Adipose tissue (tissue), 3 donors: ENCODE measurements at regions not wholly inside any gene's neighbourhood (a gene's known extent, or its start where the extent isn't known, plus 50 kb on each side); places are given as distances from the start of the nearest gene placed in this dataset.
"Not testable (repeated sequence)": the region's sequence is repeated elsewhere in the genome, so short reads cannot be mapped to it uniquely, and the experiment has no call there.

ENCODE experiments used
- H3K27ac ChIP-seq: one replicate; pipeline ENCODE4 v1.5.1; 2013; ENCODE audit warnings: low read depth, low read length
- WGBS, 3 donors: extraction: QIAGEN DNeasy Blood & Tissue Kit; methylation state at CpG; one replicate each; pipeline ENCODE4 v1.1.7; 2013; 5-methylcytosine and 5-hydroxymethylcytosine counted together
- donor health status: healthy with polysubstance abuse.
- donor health status: Bipolar disorder and iron deficiency.
- donor health status: healthy.

DNA sequence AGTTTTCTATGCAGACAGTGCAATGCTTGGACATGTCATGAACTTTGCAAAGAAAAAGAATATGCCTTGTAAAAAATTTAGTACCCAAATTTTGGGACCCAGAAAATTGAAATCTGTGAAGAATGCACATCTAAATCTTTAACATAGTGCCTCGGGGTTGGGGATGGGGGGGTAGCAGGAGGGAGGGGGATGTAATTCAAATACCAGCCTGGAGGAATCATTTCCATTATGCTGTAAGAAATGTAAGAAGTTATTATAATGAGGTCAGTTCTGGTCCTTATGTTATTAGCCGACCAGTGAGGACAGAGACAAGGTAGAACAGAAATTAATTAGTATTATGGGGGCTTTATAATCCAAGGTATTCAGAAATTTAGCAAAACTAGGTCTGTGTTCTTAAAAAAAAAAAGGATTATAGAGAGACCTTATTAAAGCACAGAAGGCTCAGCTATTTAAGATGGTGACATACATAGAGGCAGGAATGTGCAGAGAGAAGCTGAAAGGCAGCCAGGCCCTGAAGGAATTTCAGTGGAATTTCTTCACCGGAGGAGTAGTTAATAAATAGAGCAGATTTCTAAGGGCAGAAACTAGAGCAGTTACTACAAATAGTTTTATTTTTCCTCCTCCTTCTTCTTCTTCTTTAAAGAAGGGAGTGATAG is 89.0 kb upstream of the RBMS1 start:
- 48 to 67% (median 58%) methylated on average over 3 of the region's 3 CpGs for WGBS, 3 donors

DNA sequence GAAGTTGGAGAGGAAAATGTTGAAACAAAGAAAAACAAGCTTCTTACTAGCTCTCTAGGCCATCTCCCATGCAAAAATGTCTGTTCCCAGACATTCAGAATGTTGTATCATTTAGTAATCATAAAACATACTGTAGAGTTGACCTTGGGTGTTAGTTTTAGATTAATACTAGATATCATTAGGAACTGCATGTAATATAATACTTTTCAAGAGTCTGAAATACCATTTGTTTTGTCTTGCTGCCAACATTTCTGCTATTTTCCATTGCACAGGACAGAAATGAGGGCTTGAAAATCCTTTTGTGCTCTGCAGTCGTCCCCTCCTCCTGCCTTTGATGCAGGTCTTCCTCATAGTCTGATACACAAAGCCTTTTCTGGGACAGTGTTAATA is 89.5 kb upstream of the RBMS1 start:
- H3K27ac ChIP-seq = no peak overlapping the region
- WGBS, 3 donors = 6 to 48% (median 43%) methylated on average over 1 of the region's 1 CpG

More for the DNA sequence above, 89.0 kb upstream of the RBMS1 start:
- no peak overlapping the region for H3K27ac ChIP-seq

DNA sequence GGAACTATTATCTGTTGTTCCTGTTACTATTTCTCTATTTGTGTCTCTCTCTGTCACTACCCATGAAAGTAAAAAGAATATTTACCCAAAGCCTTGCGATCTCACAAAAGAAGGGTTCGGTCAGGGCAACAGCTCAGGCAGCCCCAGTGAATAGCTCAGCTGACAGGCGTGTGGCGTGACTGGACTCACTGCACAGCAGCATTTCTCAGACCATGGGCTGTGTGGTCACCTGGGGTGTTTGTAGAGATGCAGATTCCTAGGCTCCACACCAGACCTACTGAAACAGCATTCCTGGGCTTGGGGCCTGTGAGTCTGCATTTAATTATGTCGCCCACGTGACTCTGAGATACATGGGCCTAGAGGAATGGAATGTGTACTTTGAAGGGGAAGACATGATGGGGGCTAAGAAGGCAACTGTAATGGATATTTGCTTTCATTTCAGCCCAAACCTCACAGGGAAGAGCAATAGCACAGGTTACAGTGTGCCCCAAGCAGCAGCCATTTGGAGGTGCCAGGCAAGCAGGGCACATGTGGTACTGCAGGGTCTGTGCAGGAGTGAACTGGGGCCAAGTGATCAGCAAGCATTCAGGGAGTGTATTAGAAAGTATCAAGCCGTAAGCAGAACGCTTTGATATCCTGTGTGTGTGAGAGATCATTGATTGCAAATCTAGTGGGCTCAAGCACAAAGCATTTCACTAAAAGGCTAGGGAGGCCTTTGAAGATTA is 90.4 kb upstream of the RBMS1 start:
- no peak overlapping the region for H3K27ac ChIP-seq
- WGBS, 3 donors = 89 to 94% (median 90%) methylated on average over 8 of the region's 8 CpGs

DNA sequence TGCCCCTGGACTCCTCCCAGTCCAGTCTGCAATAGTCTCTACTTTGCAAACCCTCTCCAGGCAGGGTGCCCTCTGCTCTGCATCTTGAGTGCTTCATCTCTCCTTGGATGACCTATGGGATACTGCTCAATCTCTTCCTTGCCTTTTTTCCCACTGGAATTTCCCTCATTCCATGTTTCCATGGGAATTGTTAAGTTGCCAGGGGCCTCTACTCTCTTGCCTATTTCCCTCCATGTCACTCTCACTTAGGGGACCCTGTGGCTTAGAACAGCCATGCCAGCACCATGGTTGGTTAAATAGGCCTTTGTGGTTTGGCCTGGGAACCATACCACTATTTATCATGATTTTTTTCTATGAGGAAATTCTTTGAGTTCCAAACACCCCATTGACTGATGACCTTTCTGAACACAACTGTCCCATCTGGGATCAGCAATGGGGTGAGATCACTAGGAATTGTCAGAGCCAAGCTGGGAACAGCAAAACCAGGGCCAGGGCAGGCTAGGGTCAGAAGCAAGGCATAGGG is 91.4 kb upstream of the RBMS1 start:
- H3K27ac ChIP-seq = no peak overlapping the region

DNA sequence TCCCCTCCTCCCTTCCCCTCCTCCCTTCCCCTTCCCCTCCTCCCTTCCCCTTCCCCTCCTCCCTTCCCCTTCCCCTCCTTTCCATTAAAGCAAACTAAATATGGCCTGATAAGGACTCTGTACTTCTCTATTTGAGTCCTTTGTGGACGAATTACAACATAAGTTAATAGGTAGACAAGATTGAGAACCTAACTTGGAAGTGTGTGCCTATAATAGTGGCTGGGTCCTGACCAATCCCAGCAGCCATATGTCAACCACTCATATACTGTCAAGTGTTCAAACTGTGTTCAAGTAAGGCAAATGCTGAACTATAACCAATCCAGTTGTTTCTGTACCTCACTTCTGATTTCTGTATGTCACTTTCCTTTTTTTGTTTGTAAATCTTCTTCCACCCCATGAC is 97.1 kb upstream of the RBMS1 start:
- no peak overlapping the region for H3K27ac ChIP-seq
- WGBS, 3 donors = 24 to 43% (median 29%) methylated on average over 1 of the region's 1 CpG

DNA sequence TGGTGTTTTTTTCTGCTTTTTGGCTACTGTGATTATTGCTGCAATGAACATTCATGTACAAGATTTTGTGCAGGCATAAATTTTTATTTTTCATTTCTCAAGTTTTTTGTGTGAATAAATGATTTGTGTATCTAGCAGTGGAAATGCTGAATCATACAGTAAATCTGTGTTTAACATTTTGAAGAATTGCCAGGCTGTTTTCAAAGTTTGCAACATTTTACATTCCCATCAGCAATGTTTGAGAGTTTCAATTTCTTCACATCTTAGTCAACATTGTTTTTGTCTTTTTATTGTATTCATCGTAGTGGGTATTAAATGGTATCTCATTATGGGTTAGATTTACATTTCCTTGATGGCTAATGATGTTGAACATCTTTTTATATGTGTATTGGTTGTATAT is 98.8 kb upstream of the RBMS1 start:
- WGBS, 3 donors = 87 to 95% (median 91%) methylated on average over 1 of the region's 1 CpG
- no peak overlapping the region for H3K27ac ChIP-seq

DNA sequence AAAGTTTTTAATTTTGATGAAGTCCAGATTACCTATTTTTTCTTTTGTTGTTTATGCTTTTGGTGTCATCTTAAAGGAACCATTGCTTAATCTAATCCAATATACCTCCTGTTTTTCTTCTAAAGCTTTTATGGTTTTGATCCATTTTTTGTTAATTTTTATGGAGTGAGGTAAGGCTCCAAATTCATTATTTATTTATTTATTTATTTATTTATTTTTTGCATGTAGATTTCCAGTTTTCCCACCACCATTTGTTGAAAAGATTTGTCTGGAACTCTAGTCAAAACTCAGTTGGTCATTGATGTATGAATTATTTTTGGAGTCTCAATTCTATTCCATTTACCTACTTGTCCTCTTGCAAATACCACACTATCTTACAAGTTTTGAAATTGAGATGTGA is 99.4 kb upstream of the RBMS1 start:
- H3K27ac ChIP-seq = no peak overlapping the region

DNA sequence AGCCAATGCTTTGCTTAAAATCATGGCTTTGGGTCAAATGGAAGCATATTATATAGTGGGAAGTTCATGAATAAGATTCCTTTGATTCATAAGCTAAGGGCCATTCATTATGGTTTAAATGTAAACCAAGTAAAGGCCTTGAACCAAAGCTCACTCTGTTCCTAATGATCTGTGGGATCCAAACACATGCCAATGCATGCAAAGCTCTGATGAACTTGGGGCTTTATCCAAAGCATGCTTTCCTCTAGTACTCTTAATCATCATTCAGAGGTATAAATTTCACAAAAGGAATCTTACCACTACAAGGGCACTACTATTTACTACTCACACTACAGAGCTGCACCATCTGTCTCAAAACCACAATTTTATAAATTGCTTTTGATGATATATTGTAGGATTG is 102.8 kb upstream of the RBMS1 start:
- H3K27ac ChIP-seq = no peak overlapping the region

DNA sequence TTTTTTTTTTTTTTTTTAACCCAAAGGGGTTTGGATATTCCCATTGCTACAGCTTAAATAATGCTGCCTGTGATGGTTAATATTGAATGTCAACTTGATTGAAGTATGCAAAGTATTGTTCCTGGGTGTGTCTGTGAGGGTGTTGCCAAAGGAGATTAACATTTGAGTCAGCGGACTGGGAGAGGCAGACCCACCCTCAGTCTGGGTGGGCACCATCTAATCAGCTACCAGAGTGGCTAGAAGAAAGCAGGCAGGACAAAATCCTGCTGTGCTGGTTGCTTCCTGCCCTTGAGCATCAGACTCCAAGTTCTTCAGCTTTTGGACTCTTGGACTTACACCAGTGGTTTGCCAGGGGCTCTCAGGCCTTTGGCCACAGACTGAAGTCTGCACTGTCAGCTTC is 106.8 kb upstream of the RBMS1 start:
- 82 to 86% (median 84%) methylated on average over 1 of the region's 1 CpG for WGBS, 3 donors
- not testable (repeated sequence) for H3K27ac ChIP-seq

DNA sequence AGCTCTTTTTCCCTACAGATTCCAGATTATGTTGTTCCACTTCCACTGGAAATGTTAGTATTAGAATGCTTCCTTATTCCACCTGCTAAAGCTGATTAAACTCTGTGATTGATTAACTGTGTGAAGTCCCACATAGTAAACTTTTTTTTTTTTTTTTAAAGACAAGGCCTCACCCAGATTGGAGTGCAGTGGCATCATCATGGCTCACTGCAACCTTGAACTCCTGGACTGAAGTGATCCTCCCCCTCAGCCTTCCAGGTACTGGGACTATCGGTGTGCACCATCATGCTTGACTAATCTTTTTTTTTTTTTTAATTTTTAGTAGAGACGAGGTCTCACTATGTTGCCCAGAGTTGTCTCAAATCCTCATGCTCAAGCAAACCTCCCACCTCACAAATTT is 108.5 kb upstream of the RBMS1 start:
- no peak overlapping the region for H3K27ac ChIP-seq
- 83 to 94% (median 84%) methylated on average over 2 of the region's 2 CpGs for WGBS, 3 donors

DNA sequence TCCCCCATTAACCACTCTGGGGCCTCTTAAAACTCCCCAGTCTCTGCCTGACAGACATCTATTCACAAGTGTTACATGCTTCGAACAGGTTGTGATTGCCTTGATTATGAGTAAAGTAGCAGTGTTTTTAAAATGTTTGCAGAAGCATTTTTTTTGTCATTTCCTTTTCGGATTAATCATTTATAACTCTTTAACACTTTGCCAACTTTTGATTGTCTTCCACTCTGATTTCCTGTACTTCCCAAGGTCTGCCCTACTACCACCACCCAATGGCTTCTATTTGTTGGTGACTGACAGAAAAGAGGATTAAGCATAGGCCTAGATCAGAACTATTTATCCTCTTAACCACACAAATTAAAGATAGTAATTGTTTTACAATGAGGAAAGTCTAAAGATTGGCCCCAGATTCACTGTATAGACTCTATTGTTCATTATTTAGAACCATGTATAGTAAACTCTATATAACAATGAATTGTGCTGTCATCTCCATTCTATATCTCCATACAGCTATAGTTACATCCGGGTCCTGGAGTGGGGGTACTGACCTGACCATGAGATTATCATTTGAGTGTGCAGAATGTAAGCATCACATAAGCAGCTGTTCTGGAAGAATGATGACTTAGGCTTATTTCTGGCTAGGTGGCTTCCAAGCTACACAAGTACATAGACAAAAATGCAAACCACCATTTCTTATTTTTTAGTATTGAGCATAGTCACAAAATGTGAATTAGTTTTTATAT is 110.3 kb upstream of the RBMS1 start:
- 43 to 81% (median 78%) methylated on average over 3 of the region's 3 CpGs for WGBS, 3 donors
- H3K27ac ChIP-seq = no peak overlapping the region

DNA sequence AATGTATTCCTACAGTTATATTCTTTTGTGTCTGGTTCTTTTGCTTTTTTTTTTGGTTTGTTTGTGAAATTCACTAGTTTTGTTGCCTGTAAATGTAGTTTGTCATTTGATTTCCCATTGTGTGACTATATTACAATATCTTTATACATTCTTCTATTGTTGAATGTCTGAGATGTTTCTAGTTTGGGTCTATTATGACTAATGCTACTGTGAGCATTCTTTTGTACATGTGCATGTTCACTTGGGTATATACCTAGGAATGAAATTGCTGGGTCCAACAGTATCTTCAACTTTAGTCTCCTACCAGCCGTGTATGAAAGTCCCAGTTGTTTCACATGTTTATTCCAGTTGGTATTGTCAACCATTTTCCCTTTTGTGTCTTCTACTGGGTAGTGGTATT is 112.7 kb upstream of the RBMS1 start:
- H3K27ac ChIP-seq = no peak overlapping the region
- WGBS, 3 donors = 85 to 100% (median 92%) methylated on average over 1 of the region's 1 CpG

DNA sequence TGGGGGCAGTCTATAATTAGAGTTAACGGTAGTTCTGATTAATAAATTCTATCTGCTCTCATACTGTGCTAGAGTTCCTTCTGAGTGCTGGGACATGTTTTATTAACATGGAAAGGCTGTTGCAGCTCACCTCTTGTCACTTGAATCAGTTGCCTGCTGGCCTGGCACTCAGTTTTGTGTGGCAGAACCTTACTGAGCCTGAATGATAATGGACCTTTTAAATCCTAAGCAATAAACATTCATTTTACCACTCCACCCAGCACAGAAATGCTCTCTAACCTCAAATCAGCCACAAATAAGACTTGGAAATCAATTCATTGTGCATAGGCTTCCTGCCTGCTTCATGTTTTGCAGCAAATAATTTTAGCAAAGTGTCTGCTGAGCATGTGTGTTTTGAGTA is 115.0 kb upstream of the RBMS1 start:
- WGBS, 3 donors = 79 to 85% (median 80%) methylated on average over 1 of the region's 1 CpG

DNA sequence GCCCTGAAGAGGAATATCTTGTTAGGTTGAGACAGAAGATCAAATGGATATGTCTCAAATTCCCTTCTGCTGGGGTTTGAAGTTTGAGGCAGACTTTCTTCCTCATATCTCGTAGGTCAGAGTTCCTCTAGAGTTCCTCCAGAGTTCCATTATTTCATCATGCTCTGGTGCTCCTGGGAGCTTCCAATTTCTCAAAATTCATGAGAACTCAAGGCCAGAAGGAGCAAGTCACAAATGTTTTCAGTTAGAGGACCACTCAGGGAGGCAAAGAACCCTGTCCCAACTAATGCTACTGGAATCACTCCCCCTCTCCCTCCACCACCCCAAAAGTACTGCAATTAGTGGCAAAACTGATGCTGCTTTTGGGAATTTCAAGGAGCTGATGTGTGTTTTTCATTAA is 115.7 kb upstream of the RBMS1 start:
- H3K27ac ChIP-seq = no peak overlapping the region

More for the DNA sequence above, 115.0 kb upstream of the RBMS1 start:
- no peak overlapping the region for H3K27ac ChIP-seq

DNA sequence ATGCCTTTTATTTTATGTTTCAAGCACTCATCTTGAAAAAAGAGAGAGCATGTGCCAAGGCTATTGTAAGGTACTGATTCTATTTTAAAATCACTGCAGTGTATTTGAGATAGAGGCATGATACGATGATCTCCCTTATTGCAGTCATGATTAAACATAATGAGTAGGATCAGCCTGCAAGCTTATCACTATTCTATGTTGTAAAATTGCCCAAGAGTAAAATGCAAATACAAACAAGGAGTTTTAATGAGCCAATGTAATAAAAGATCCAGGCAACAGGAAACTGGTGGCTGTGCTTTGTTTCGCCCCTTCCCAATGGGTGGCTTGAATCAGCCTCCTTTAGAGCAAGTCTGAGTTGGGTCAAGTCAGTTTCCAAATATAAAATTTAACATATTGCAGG is 116.4 kb upstream of the RBMS1 start:
- 82 to 93% (median 89%) methylated on average over 2 of the region's 2 CpGs for WGBS, 3 donors
- H3K27ac ChIP-seq = no peak overlapping the region

More for the DNA sequence above, 115.7 kb upstream of the RBMS1 start:
- 29 to 61% (median 33%) methylated on average over 1 of the region's 1 CpG for WGBS, 3 donors

DNA sequence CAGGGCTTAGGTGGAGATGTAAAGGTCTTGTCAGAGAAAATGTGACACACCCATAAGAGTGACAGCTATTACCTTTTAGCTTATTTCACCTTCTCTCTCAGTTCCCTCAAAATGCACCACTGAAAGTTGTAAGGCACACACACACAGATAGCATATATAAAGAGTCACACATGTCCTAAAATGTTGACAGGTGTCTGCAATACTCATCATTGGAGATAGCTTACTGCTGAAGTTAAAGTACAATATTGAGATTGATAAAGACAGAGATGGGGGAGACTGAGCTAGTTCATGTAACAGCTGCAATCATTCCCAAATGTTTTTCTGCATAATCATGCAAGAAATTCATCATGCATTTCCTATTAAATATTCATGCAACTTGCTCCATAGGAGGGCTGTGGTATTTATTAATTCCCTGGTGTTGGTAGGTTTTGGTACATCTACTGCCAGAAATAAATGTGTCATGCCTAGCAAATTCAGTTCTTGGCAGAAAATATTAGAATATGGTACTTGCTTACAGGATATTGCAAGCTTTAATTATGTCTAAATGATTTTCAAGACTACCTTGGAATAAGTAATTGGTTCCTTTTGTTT is 118.8 kb upstream of the RBMS1 start:
- H3K27ac ChIP-seq = no peak overlapping the region

DNA sequence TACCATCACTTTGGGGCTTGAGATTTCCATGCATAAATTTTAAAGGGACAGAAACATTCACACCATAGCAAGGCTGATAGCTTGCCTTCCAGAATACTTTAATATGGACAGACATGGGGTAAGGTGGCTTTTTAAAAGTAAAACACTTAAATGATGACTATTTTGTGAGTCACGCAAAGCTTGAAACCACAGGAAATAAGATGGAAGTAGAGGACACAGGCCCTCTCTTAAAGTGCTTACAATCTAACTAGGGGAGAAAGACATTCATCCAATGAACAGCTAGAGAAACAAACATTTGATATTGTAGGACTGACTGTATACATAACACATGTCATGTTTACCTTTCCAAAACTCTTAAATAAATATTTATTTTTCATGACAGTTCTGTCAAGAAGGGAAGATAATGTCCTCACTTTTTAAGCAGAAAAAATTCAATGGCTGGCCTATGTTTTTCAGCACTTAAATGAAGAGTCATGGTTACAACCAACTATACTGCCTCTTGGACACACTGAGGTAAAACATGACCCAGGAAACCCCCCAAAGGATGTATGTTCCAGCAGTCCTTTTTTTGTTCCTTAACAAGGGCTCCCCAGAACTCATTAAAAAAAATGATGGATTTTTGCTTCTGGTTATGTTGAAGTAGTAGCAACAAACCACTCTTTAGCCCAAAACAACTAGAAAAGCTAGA is 120.0 kb upstream of the RBMS1 start:
- 85 to 88% (median 88%) methylated on average over 1 of the region's 1 CpG for WGBS, 3 donors
- H3K27ac ChIP-seq = no peak overlapping the region

DNA sequence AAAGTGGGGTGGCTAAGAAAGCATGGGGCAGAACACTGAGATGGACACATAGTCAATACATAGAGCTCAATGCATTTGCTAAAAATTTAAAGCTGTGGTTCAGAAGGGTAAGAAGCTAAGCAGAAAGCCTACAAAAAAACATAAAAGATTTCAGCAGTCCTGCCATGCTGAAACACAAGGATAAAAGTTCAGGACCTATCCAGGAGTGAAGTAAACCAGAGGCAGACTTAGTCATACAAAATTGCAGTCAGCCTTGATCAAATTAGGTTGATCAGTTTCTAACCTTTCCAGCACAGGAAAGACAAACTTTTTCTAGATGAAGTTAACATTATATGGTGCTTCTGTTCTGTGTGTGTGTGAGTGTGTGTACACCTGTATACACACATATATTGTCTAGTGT is 120.8 kb upstream of the RBMS1 start:
- no peak overlapping the region for H3K27ac ChIP-seq

DNA sequence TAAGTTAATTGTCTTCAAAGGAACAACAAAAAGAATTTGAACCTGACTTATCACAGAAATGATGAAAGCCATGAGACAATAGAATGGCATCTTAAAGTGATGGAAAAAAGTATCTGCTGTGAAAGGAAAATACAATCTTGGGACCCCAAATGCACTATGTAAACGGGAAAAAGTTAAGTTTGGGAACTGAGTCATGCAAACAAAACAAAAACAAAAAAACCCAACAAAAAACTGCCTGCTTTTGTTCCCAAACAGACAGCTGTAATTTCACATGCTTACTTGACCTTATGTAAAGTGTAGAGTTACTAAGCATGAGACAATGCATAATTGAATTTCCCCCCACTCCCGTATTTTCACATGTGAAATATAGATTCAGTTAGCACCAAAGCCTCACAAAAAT is 122.1 kb upstream of the RBMS1 start:
- WGBS, 3 donors = 73 to 86% (median 86%) methylated on average over 2 of the region's 2 CpGs
- H3K27ac ChIP-seq = no peak overlapping the region
